IMR-90 (cell line): ENCODE measurements at regions not wholly inside any gene's neighbourhood (a gene's known extent, or its start where the extent isn't known, plus 50 kb on each side); places are given as distances from the start of the nearest gene placed in this dataset.

Experiments used
- ATAC-seq: fragments of 200-7000 bp; cut with Tn5 transposase; 2 replicates; pipeline ENCODE4 v1.9.1; 2020; ENCODE audit warnings: low read depth, mild to moderate bottlenecking, moderate library complexity
- BruUV-seq: library from RNA; stranded (reverse); fragments of 400-500 nt; replicated peaks from 2 replicates; lab custom pipeline; 2021; lab: Mats Ljungman, UMichigan
- CTCF ChIA-PET: fragments of 300-600 bp; formaldehyde crosslinking; extraction: SDS; loops from one replicate; lab custom pipeline; 2021; ENCODE audit warnings: antibody characterized with exemption; lab: Yijun Ruan, JAX
- POLR2A ChIA-PET: fragments of 300-600 bp; sonication (Branson Sonifier 250); formaldehyde crosslinking; loops from one replicate; lab custom pipeline; 2022; ENCODE audit warnings: antibody characterized with exemption; ENCODE audit not compliant: unreplicated experiment; lab: Charles Lee
- DNase-seq: peaks from one replicate; pipeline ENCODE4 v3.0.0; 2013
- H2AFZ ChIP-seq: replicated peaks from 2 replicates; pipeline ENCODE3; 2013; ENCODE audit warnings: low read length, mild to moderate bottlenecking; ENCODE audit not compliant: poor library complexity
- H2AK5ac ChIP-seq: 2 replicates; pipeline ENCODE4 v1.6.1; 2013; ENCODE audit warnings: low read depth, low read length, inconsistent platforms
- H2AK9ac ChIP-seq: replicated peaks from 2 replicates; pipeline ENCODE3; 2013; ENCODE audit warnings: mild to moderate bottlenecking, low read depth, low read length, moderate library complexity; ENCODE audit not compliant: poor library complexity
- H2BK120ac ChIP-seq: 2 replicates; pipeline ENCODE4 v1.6.1; 2013; ENCODE audit warnings: low read depth, low read length, inconsistent platforms
- H2BK15ac ChIP-seq: 3 replicates; pipeline ENCODE4 v1.6.1; 2013; ENCODE audit warnings: low read depth, low read length, inconsistent platforms
- H2BK20ac ChIP-seq: 2 replicates; pipeline ENCODE4 v1.6.1; 2013; ENCODE audit warnings: low read depth, mild to moderate bottlenecking, inconsistent platforms, low read length, moderate library complexity
- H2BK5ac ChIP-seq: 2 replicates; pipeline ENCODE4 v1.6.1; 2013; ENCODE audit warnings: mild to moderate bottlenecking, low read depth, low read length, inconsistent platforms; ENCODE audit not compliant: poor library complexity, severe bottlenecking
- H3K14ac ChIP-seq: replicated peaks from 2 replicates; pipeline ENCODE4 v1.6.1; 2013; ENCODE audit warnings: low read depth, low read length, inconsistent platforms
- H3K18ac ChIP-seq: 2 replicates; pipeline ENCODE4 v1.6.1; 2013; ENCODE audit warnings: low read depth, low read length, control low read depth
- H3K23ac ChIP-seq: 2 replicates; pipeline ENCODE4 v1.6.1; 2013; ENCODE audit warnings: low read depth, low read length, inconsistent platforms
- H3K27ac ChIP-seq: 2 replicates; pipeline ENCODE4 v1.5.1; 2013; ENCODE audit warnings: mild to moderate bottlenecking, control low read depth, low read length; ENCODE audit not compliant: insufficient read depth
- H3K27me3 ChIP-seq: 2 replicates; pipeline ENCODE4 v1.6.1; 2013; ENCODE audit warnings: low read length; ENCODE audit not compliant: control insufficient read depth, insufficient read depth
- H3K36me3 ChIP-seq: 2 replicates; pipeline ENCODE4 v1.6.1; 2013; ENCODE audit warnings: low read length, mixed read lengths; ENCODE audit not compliant: control insufficient read depth, insufficient read depth
- H3K4ac ChIP-seq: 2 replicates; pipeline ENCODE4 v1.6.1; 2013; ENCODE audit warnings: low read depth, low read length, inconsistent platforms
- H3K4me1 ChIP-seq: 2 replicates; pipeline ENCODE4 v1.6.1; 2013; ENCODE audit warnings: low read length, mixed read lengths; ENCODE audit not compliant: control insufficient read depth, insufficient read depth
- H3K4me2 ChIP-seq: 2 replicates; pipeline ENCODE4 v1.6.1; 2013; ENCODE audit warnings: low read depth, mild to moderate bottlenecking, control low read depth, low read length, moderate library complexity
- H3K4me3 ChIP-seq: 2 replicates; pipeline ENCODE4 v1.5.1; 2013; ENCODE audit warnings: low read depth, mild to moderate bottlenecking, control low read depth, low read length, moderate library complexity; ENCODE audit not compliant: insufficient read depth
- H3K56ac ChIP-seq: 2 replicates; pipeline ENCODE4 v1.6.1; 2013; ENCODE audit warnings: low read length, inconsistent platforms; ENCODE audit not compliant: insufficient read depth; ENCODE audit errors: extremely low read depth
- H3K79me1 ChIP-seq, 2 experiments: 2 replicates each; pipeline ENCODE4 v1.6.1; 2013; ENCODE audit warnings: low read length in 2 of 2, inconsistent platforms in 1 of 2, low read depth in 1 of 2
- H3K9ac ChIP-seq: 2 replicates; pipeline ENCODE4 v1.6.1; 2013; ENCODE audit warnings: low read depth, low read length, control low read depth
- H3K9me1 ChIP-seq: 2 replicates; pipeline ENCODE4 v1.6.1; 2013; ENCODE audit warnings: low read length, inconsistent platforms; ENCODE audit not compliant: insufficient read depth
- H3K9me3 ChIP-seq: 2 replicates; pipeline ENCODE4 v1.6.1; 2013; ENCODE audit warnings: low read length; ENCODE audit not compliant: control insufficient read depth, insufficient read depth
- H4K20me1 ChIP-seq: 2 replicates; pipeline ENCODE4 v1.6.1; 2013; ENCODE audit warnings: low read length, inconsistent platforms; ENCODE audit not compliant: insufficient read depth
- H4K5ac ChIP-seq: 2 replicates; pipeline ENCODE4 v1.6.1; 2013; ENCODE audit warnings: mild to moderate bottlenecking, low read depth, low read length, control low read depth
- H4K8ac ChIP-seq, 2 experiments: 2 replicates each; pipeline ENCODE4 v1.6.1; 2013; ENCODE audit warnings: low read depth in 2 of 2, low read length in 2 of 2, control low read depth in 1 of 2, inconsistent platforms in 1 of 2
- H4K91ac ChIP-seq: 2 replicates; pipeline ENCODE4 v1.6.1; 2013; ENCODE audit warnings: low read depth, low read length, inconsistent platforms; ENCODE audit not compliant: insufficient read depth
- CEBPB ChIP-seq: IDR thresholded peaks from 2 replicates; pipeline ENCODE4 v1.6.1; 2012; ENCODE audit warnings: low read depth, low read length, improper control_type of control experiment
- MAFK ChIP-seq: IDR thresholded peaks from 2 replicates; pipeline ENCODE4 v1.6.1; 2012; ENCODE audit warnings: low read depth, low read length, improper control_type of control experiment
- POLR2A ChIP-seq: IDR thresholded peaks from 2 replicates; pipeline ENCODE4 v1.6.1; 2012; ENCODE audit warnings: mild to moderate bottlenecking, low read depth, low read length
- RFX5 ChIP-seq: IDR thresholded peaks from 2 replicates; pipeline ENCODE4 v1.8.0; 2012; ENCODE audit warnings: low read depth, mild to moderate bottlenecking, low read length, moderate library complexity
- WGBS, 2 experiments: methylation state at CpG; one replicate each; pipeline versions ENCODE4 v1.1.5 to v1.1.7; 2013; ENCODE audit warnings: missing lambda C conversion rate in 2 of 2; ENCODE audit not compliant: insufficient read length in 1 of 2; ENCODE audit errors: extremely low coverage in 2 of 2; 5-methylcytosine and 5-hydroxymethylcytosine counted together
- dilution Hi-C: fragments of 300-500 bp; cut with HindIII; formaldehyde crosslinking; loops from one replicate; pipeline ENCODE4 v1.14.3; 2018; ENCODE audit warnings: low sequenced_read_pairs; ENCODE audit not compliant: unreplicated experiment
- in situ Hi-C: fragments of 300-500 bp; cut with MboI; formaldehyde crosslinking; loops from 3 replicates; pipeline ENCODE4 v1.14.3; 2019; ENCODE audit warnings: low sequenced_read_pairs, inconsistent platforms, mixed read lengths
- intact Hi-C: fragments of 100-400 bp; cut with micrococcal nuclease; formaldehyde crosslinking; loops from 2 replicates; pipeline ENCODE4 v1.10.0; 2022
- TF ChIP-seq, protein P1 (sequence below): fragments of 150-350 bp; IDR thresholded peaks from 2 replicates; pipeline ENCODE4 v1.6.1; 2016; ENCODE audit warnings: low read depth, mild to moderate bottlenecking, low read length, moderate library complexity, borderline replicate concordance

DNA sequence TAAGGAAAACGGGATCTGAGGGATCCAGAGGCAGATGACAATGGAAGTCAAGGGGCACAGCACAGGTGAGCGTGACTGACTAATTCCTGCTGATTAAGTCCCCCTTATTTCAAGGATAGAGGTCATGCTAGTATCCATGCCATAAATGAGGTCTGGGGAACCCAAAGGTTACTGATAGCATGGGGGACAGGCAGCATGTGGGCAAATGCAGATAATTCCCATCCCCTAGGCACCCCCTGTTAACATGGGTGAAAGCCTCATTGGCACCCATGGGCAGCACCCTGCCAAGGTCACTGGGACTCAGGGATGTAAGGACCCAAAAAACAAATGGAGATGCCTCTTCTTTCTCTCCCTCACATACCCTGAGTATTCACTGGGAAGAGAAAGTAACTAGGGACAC lies 139.7 kb downstream of the WDR11 start:
- DNase-seq: no peak
- Histone ChIP-seq H2BK120ac (no peak overlapping the region), H3K36me3 (no peaks in the 10 kb centered on the region), H3K4ac (no peak overlapping the region), H2AK5ac (no peak overlapping the region), H3K23ac (no peak overlapping the region), H4K8ac (no peak overlapping the region), H3K4me3 (no peak overlapping the region), H3K27ac (no peak overlapping the region), H2BK5ac (no peak overlapping the region), H3K14ac (no peak overlapping the region), H3K4me2 (no peak overlapping the region), H2AK9ac (no peak overlapping the region), H3K18ac (no peak overlapping the region), H3K9ac (no peak overlapping the region), H2BK20ac (no peak overlapping the region), H4K5ac (no peak overlapping the region), H3K56ac (no peak overlapping the region), H4K20me1 (no peaks in the 10 kb centered on the region), H3K79me1 (no peaks in the 10 kb centered on the region), H3K27me3 (no peaks in the 10 kb centered on the region), H3K9me1 (no peaks in the 10 kb centered on the region), H3K9me3 (peaks cover 15% of the 10 kb centered on the region), H3K4me1 (no peaks in the 10 kb centered on the region), H2AFZ (no peak overlapping the region), H2BK15ac (no peak overlapping the region), H4K91ac (no peak overlapping the region)
- POLR2A ChIA-PET: no interaction called here
- WGBS, 2 experiments: 40% methylated on average over 1 of the region's 2 CpGs; no CpG with 5 or more reads in 1 of the 2 experiments
- BruUV-seq: no TSS peak
- TF ChIP-seq CEBPB (no peak), MAFK (no peak), RFX5 (no peak), POLR2A (no peak)
- TF ChIP-seq, protein P1, sequence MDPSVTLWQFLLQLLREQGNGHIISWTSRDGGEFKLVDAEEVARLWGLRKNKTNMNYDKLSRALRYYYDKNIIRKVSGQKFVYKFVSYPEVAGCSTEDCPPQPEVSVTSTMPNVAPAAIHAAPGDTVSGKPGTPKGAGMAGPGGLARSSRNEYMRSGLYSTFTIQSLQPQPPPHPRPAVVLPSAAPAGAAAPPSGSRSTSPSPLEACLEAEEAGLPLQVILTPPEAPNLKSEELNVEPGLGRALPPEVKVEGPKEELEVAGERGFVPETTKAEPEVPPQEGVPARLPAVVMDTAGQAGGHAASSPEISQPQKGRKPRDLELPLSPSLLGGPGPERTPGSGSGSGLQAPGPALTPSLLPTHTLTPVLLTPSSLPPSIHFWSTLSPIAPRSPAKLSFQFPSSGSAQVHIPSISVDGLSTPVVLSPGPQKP: no peak
- in situ Hi-C loops (no loop called here), intact Hi-C loops (no loop called here), dilution Hi-C loops (no loop called here)
- no peak for ATAC-seq
- CTCF ChIA-PET: no interaction called here
